ENCODE measurements at regions not wholly inside any gene's neighbourhood (a gene's known extent, or its start where the extent isn't known, plus 50 kb on each side); places are given as distances from the start of the nearest gene placed in this dataset.

DNA sequence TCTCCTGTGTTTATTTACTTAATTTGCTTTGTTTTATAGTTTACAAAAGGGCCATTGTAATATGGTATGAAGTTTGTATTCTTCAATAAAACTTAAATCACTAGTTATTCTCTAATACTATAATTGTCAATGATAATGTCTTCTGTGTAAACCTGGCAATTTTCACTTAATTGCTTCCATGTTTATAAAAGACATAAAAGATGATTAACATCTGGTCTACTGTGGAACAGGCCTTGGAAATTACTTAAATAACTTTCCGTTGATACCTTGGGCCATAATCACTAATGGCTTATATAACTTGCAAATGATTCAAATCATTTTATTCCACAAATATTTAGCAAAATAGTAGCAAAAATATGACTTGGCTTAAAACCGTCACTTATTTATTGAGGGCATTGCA lies 743.8 kb downstream of the DSC3 start:
- TF ChIP-seq Cebpa-rat (IDR thresholded peaks at IDR 0.05) = no peak
- no peaks in the 10 kb centered on the region for H3K27me3 ChIP-seq
- no peak overlapping the region for H3K4me3 ChIP-seq
- H3K36me3 ChIP-seq = no peaks in the 10 kb centered on the region
- H3K4me2 ChIP-seq = no peak overlapping the region
- H3K27ac ChIP-seq = no peak overlapping the region
- H3K9me3 ChIP-seq (replicated peaks in 1 of 11) = no peaks in the 10 kb centered on the region; a peak in 1 of 22 replicates
- no peaks in the 10 kb centered on the region for H4K20me1 ChIP-seq
- no peak overlapping the region for H3K9ac ChIP-seq
- H3K4me1 ChIP-seq = no peaks in the 10 kb centered on the region

DNA sequence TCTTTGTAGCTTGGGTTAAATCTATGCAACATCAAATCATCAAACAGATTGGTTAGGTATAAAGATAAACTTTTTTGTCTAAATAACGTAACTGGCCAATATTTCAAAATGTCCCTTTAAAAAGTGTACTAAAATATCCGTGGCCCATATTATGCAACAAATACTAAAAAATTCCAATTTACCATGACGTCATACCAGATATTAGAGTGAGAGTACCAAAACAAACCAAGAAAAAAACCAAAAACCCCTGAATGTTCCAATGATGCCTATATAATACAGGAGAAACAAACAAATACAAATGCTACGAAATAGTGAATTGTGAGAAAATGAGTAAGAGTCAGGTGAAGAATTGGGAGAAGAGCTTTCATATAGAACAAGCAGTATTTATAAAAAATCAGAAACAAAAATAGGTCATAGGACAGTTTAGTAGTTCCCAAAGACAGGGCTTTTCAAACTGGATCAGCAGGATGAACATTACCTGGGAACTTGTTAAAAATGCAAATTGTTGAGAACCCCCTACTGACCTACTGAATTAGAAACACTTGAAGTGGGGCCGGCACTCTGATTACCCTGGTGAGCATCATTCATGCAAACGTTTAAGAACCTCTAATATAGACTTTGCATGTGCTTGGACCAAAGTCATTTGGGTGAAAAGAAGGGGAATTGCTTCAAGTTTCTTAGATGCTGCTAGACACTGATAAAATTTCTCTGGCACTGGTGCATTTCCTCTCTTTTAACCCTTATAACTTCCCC lies 753.7 kb downstream of the DSC3 start:
- Histone ChIP-seq H3K9ac (no peak overlapping the region), H3K27ac (no peak overlapping the region), H3K36me3 (no peaks in the 10 kb centered on the region), H3K9me3 (replicated peaks in 1 of 11) (no peaks in the 10 kb centered on the region), H3K4me2 (no peak overlapping the region), H4K20me1 (no peaks in the 10 kb centered on the region), H3K4me1 (no peaks in the 10 kb centered on the region), H3K27me3 (no peaks in the 10 kb centered on the region), H3K4me3 (no peak overlapping the region)
- TF ChIP-seq Cebpa-rat (IDR thresholded peaks at IDR 0.05) = no peak

DNA sequence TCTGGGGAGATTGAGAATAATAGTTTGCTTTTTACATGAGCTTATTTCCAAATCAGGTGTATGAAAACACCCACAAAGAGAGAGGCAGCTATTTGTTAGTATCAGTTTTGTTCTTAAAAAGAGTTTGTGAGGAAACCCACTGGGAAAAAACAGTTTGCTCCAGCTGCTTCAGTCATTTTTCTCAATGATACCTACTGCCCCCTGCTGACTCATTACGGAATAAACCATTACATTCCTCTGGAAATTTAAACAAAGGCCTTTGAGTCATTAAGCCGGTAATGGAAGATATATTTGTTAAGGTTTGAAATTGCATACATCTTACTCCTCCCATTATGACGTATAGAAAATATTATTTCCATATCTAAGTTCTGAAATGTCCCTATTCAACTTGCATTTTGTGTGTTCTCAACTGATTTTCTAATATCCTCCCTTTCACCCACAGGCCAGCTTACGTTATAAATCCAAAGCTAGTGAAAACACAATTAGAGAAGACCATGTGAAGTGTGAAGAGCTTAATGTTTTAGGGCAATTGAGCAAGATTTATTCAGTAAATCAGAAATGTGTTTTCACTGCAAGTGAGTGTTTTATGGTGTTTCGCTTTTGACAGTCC lies 761.6 kb downstream of the DSC3 start:
- Histone ChIP-seq H4K20me1 (no peaks in the 10 kb centered on the region), H3K27ac (no peak overlapping the region), H3K9ac (no peak overlapping the region), H3K4me1 (no peaks in the 10 kb centered on the region), H3K4me2 (no peak overlapping the region), H3K9me3 (replicated peaks in 1 of 11) (no peaks in the 10 kb centered on the region), H3K27me3 (no peaks in the 10 kb centered on the region), H3K36me3 (no peaks in the 10 kb centered on the region), H3K4me3 (no peak overlapping the region)
- TF ChIP-seq Cebpa-rat (IDR thresholded peaks at IDR 0.05) = no peak

DNA sequence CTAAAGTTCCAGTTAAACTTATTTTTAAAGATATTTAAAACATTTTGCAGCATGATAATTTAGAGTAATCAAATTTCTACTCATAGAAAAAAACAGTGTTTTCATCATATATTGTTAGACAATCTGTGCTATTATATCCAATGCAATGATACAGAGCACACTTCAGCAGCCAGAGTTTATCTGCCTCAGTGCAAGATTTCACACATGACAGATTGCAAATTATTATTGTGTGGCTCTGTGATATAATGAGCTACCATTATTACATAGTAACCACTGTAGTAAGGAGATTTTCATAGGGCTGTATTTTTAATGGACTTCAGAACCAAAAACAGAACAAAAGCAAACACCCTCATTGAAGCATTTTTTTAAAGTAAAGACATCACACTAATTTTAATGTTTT lies 762.4 kb downstream of the DSC3 start:
- Histone ChIP-seq H3K9ac (no peak overlapping the region), H3K36me3 (no peaks in the 10 kb centered on the region), H3K27me3 (no peaks in the 10 kb centered on the region), H4K20me1 (no peaks in the 10 kb centered on the region), H3K9me3 (replicated peaks in 1 of 11) (no peaks in the 10 kb centered on the region), H3K4me2 (no peak overlapping the region), H3K4me3 (no peak overlapping the region), H3K4me1 (no peaks in the 10 kb centered on the region), H3K27ac (no peak overlapping the region)
- TF ChIP-seq Cebpa-rat (IDR thresholded peaks at IDR 0.05) = no peak

DNA sequence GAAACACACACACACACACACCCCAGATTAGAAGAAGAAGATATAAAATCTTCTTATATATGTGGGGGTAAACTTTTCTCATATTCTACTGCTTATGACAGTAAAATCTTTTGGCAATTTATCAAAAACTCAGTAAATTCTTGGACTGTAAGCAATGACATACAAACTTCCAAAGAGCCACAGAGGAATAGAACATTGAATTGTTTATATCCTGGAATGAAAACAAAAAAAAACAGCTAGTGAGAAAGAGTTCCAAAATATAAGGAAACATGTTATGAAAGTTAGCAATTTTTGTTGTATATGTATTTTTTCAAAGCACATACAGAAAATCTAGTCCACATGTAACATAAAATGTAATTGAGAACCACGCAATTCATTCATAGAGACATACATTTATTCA lies 764.9 kb downstream of the DSC3 start:
- Histone ChIP-seq H3K4me1 (no peaks in the 10 kb centered on the region), H3K36me3 (no peaks in the 10 kb centered on the region), H3K9me3 (replicated peaks in 1 of 11) (no peaks in the 10 kb centered on the region), H3K4me2 (no peak overlapping the region), H4K20me1 (no peaks in the 10 kb centered on the region), H3K9ac (no peak overlapping the region), H3K27me3 (no peaks in the 10 kb centered on the region), H3K4me3 (no peak overlapping the region), H3K27ac (no peak overlapping the region)
- TF ChIP-seq Cebpa-rat (IDR thresholded peaks at IDR 0.05) = no peak

DNA sequence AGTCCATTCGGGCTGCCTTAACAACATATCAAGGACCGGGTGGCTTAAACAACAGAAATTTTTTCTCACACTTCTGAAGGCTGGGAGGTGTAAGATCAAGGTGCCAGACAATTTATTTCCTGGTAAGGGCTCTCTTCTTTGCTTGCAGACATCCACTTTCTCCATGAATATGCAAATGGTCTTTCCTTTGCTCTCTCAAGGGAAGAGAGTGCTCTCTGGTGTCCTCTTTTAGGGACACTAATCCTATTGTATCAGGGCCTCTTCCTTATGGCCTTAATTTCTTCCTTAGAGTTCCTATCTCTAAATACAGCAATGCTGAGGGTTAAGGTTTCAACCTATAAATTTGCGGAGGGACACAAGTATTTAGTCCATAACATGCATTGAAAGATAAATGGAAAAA lies 770.8 kb downstream of the DSC3 start:
- no peaks in the 10 kb centered on the region for H3K27me3 ChIP-seq
- H3K9ac ChIP-seq = no peak overlapping the region
- no peaks in the 10 kb centered on the region for H3K4me1 ChIP-seq
- TF ChIP-seq Cebpa-rat (IDR thresholded peaks at IDR 0.05) = no peak
- H3K4me3 ChIP-seq = no peak overlapping the region
- no peaks in the 10 kb centered on the region for H3K36me3 ChIP-seq
- no peaks in the 10 kb centered on the region for H4K20me1 ChIP-seq
- no peak overlapping the region for H3K4me2 ChIP-seq
- no peaks in the 10 kb centered on the region for H3K9me3 ChIP-seq (replicated peaks in 1 of 11)
- H3K27ac ChIP-seq = no peak overlapping the region

DNA sequence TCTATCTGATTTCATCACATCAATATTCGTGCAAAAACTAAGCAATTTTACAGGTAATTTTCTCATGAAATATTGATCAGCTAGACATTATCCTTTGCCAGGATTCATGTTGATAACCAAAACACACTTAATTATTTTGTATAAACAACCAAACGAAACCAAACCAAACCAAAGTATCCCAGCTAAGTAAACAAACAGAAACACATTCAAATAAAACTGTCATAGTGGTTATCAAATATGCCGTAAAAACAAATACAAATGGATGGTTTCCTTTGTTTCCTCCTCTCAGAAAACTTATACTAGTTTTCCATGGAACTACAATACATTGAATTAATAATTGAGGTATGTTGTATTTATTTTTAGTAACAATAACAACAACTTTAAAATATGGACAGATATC lies 777.4 kb downstream of the DSC3 start:
- H3K4me1 ChIP-seq = no peaks in the 10 kb centered on the region
- no peaks in the 10 kb centered on the region for H3K27me3 ChIP-seq
- no peak overlapping the region for H3K9ac ChIP-seq
- no peak for TF ChIP-seq Cebpa-rat (IDR thresholded peaks at IDR 0.05)
- H3K36me3 ChIP-seq = no peaks in the 10 kb centered on the region
- no peak overlapping the region for H3K27ac ChIP-seq
- no peaks in the 10 kb centered on the region for H3K9me3 ChIP-seq (replicated peaks in 1 of 11)
- no peak overlapping the region for H3K4me3 ChIP-seq
- no peak overlapping the region for H3K4me2 ChIP-seq
- H4K20me1 ChIP-seq = no peaks in the 10 kb centered on the region

DNA sequence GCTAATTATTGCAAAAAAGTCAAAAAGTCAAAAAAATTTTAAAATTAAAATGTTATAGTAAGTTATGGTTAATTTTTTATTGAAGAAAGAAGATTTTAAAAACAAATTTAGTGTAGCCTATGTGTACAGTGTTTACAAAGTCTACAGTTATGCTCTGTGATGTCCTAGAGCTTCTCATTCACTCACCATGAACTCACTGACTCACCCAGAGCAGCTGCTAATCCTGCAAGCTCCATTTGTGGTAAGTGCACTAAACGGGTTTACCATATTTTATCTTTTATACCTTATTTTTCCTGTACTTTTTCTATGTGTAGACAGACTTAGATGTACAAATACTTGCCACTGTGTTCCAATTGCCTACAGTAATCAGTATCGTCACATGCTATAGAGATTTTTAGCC lies 788.2 kb downstream of the DSC3 start:
- Histone ChIP-seq H4K20me1 (no peaks in the 10 kb centered on the region), H3K4me1 (peaks cover 0 to 8% (median 0%) of the 10 kb centered on the region in 10 experiments; a peak in 3 of 20 replicates), H3K4me2 (no peak overlapping the region), H3K27ac (no peak overlapping the region), H3K9ac (no peak overlapping the region), H3K9me3 (replicated peaks in 1 of 11) (no peaks in the 10 kb centered on the region), H3K27me3 (no peaks in the 10 kb centered on the region), H3K4me3 (no peak overlapping the region), H3K36me3 (no peaks in the 10 kb centered on the region)
- no peak for TF ChIP-seq Cebpa-rat (IDR thresholded peaks at IDR 0.05)

DNA sequence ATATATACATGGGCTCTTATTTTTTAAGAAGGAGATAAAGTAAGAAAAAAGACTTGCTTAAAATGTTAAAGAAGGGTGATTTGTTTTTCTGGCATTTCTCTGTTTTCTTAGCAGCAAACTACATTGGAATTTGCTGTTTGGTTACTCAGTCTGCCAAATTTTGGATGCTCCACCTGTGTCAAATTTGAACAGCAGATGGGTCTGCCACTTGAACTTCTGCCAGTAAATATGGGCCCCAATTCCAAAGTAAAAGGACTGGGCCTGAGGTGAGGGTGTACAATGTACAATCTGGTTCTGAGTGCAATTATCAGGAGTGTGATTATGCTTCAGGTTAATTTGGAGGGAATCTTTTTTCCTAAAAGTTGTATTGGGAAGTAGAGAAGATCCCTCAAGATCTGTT lies 794.5 kb downstream of the DSC3 start:
- Histone ChIP-seq H3K9me3 (replicated peaks in 1 of 11) (no peaks in the 10 kb centered on the region), H3K27me3 (no peaks in the 10 kb centered on the region), H3K4me3 (no peak overlapping the region), H3K36me3 (no peaks in the 10 kb centered on the region), H3K9ac (no peak overlapping the region), H4K20me1 (no peaks in the 10 kb centered on the region), H3K27ac (no peak overlapping the region), H3K4me2 (no peak overlapping the region), H3K4me1 (no peaks in the 10 kb centered on the region)
- no peak for TF ChIP-seq Cebpa-rat (IDR thresholded peaks at IDR 0.05)

DNA sequence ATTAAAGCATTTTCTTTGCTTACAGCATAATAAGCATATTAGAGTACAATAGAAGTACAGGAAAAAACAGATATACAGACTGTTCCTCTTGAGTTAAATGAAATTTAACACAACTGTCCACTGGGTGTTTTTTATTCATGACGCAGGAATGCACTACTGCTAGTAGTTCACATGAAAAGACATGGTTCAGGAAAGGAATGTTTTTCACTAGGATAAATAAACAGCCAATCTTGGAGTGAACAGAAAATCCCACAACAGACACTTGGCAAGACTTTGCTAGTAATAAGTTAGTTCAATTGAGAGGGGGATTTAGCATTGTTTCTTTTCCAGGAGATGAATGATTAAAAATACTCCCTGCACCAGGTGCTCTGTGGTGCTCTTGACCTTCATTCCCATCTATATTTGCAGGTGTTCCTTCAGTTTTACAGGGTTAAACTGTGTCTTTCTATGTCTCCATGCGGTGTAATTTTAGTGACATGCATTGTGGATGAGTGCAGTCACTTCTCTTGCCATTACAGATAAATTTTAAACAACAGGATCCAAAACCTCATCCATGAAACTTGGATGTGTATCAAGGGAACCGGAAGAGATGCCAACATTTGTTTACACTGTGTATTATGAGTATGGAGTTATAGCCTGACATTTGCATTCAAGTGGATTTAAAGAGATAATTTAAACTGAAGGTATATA lies 796.6 kb downstream of the DSC3 start:
- Histone ChIP-seq H3K9ac (no peak overlapping the region), H3K9me3 (replicated peaks in 1 of 11) (no peaks in the 10 kb centered on the region), H3K36me3 (no peaks in the 10 kb centered on the region), H4K20me1 (no peaks in the 10 kb centered on the region), H3K27ac (no peak overlapping the region), H3K4me3 (no peak overlapping the region), H3K4me1 (no peaks in the 10 kb centered on the region), H3K27me3 (no peaks in the 10 kb centered on the region), H3K4me2 (no peak overlapping the region)
- no peak for TF ChIP-seq Cebpa-rat (IDR thresholded peaks at IDR 0.05)

Data from BLaER1 treated with 17β-estradiol and CSF1 and Interleukin-3, amounts not matched to agents 10 nM and 100 nM (cell line).